AML-193 (cell line): ENCODE measurements at regions not wholly inside any gene's neighbourhood (a gene's known extent, or its start where the extent isn't known, plus 50 kb on each side); places are given as distances from the start of the nearest gene placed in this dataset.

ENCODE experiments used
- DNase-seq, 2 experiments: peaks; one replicate each; lab custom pipeline; 2025; lab: John Stamatoyannopoulos, UW

- no peak for DNase-seq
These were observed 393.8 kb downstream of the ZNF385D start for GRCh38 chr3:21357241-21357640.

GRCh38 chr3:21356402-21356801 lies 394.6 kb downstream of the ZNF385D start:
- DNase-seq, result no peak

GRCh38 chr3:21345382-21345976 lies 405.5 kb downstream of the ZNF385D start:
- no peak for DNase-seq

- no peak for DNase-seq
These were observed 419.2 kb downstream of the ZNF385D start for GRCh38 chr3:21331857-21332256.

GRCh38 chr3:21331321-21331720 lies 419.7 kb downstream of the ZNF385D start:
- no peak for DNase-seq

GRCh38 chr3:21330293-21330692 lies 420.7 kb downstream of the ZNF385D start:
- no peak for DNase-seq

- no peak for DNase-seq
These were observed 422.2 kb downstream of the ZNF385D start for GRCh38 chr3:21328711-21329390.

- DNase-seq, result no peak
These were observed 424.1 kb downstream of the ZNF385D start for GRCh38 chr3:21326704-21327475.

- no peak for DNase-seq
These were observed 436.3 kb downstream of the ZNF385D start for GRCh38 chr3:21314688-21315087.

- DNase-seq, result no peak
These were observed 440.1 kb downstream of the ZNF385D start for GRCh38 chr3:21310891-21311290.

GRCh38 chr3:21310161-21310560 lies 440.8 kb downstream of the ZNF385D start:
- no peak for DNase-seq

- DNase-seq, result no peak
These were observed 453.7 kb downstream of the ZNF385D start for GRCh38 chr3:21297304-21297703.

GRCh38 chr3:21294768-21295167 lies 456.2 kb downstream of the ZNF385D start:
- DNase-seq, result no peak

- no peak for DNase-seq
These were observed 458.0 kb downstream of the ZNF385D start for GRCh38 chr3:21292971-21293370.

GRCh38 chr3:21290557-21290956 lies 460.5 kb downstream of the ZNF385D start:
- no peak for DNase-seq

GRCh38 chr3:21274079-21274571 lies 476.9 kb downstream of the ZNF385D start:
- no peak for DNase-seq

GRCh38 chr3:21273259-21274025 lies 477.6 kb downstream of the ZNF385D start:
- DNase-seq, result no peak

GRCh38 chr3:21271606-21272016 lies 479.4 kb downstream of the ZNF385D start:
- no peak for DNase-seq

GRCh38 chr3:21269882-21270281 lies 481.1 kb downstream of the ZNF385D start:
- DNase-seq, result no peak

- DNase-seq, result no peak
These were observed 490.5 kb downstream of the ZNF385D start for GRCh38 chr3:21260507-21260906.

- DNase-seq, result no peak
These were observed 491.1 kb downstream of the ZNF385D start for GRCh38 chr3:21259896-21260295.

GRCh38 chr3:21256932-21257331 lies 494.1 kb downstream of the ZNF385D start:
- no peak for DNase-seq
